Fibroblast of lung (primary cell): ENCODE measurements at regions not wholly inside any gene's neighbourhood (a gene's known extent, or its start where the extent isn't known, plus 50 kb on each side); places are given as distances from the start of the nearest gene placed in this dataset.

Source experiments
- CTCF ChIP-seq, 2 donors: IDR thresholded peaks in 1 of 2; conservative IDR thresholded peaks in 1 of 2; 1 replicate in 1 of 2; 2 replicates in 1 of 2; pipeline ENCODE4 v1.5.1; 2011 to 2012; ENCODE audit warnings: low read length in 2 of 2, control low read depth in 1 of 2, inconsistent platforms in 1 of 2, low read depth in 1 of 2, mild to moderate bottlenecking in 1 of 2
- EZH2 ChIP-seq: IDR thresholded peaks from 2 replicates; pipeline ENCODE4 v1.5.1; 2012; ENCODE audit warnings: low read length, control low read depth, mild to moderate bottlenecking; ENCODE audit errors: missing control alignments

- TF ChIP-seq CTCF (conservative IDR thresholded peaks at IDR 0.05 in 1 of 2, IDR thresholded peaks at IDR 0.05 in 1 of 2; ENCODE audit: low read depth in 1 of 2, low read length in 2 of 2) = no peak
- no peak for TF ChIP-seq EZH2
Observed at GRCh38 chr14:21960636-21961035, 287.0 kb upstream of the OR4E1 start.
